ENCODE measurements at regions not wholly inside any gene's neighbourhood (a gene's known extent, or its start where the extent isn't known, plus 50 kb on each side); places are given as distances from the start of the nearest gene placed in this dataset.

GRCh38 chr1:88075813-88076212 lies 608.3 kb upstream of the PKN2 start:
- TF ChIP-seq POLR2AphosphoS5 (IDR thresholded peaks at IDR 0.05; ENCODE audit: low read depth, low read length), result no peak
- TF ChIP-seq CTCF (IDR thresholded peaks at IDR 0.05), result no peak
- TF ChIP-seq TCF7L2 (IDR thresholded peaks at IDR 0.05; ENCODE audit: low read depth, low read length), result no peak
- TF ChIP-seq SIN3A (IDR thresholded peaks at IDR 0.05; ENCODE audit: borderline replicate concordance, insufficient read depth, low read depth, low read length), result no peak
- no peak for TF ChIP-seq REST (IDR thresholded peaks at IDR 0.05; ENCODE audit: insufficient read depth in 1 of 2, low read depth in 2 of 2, low read length in 1 of 2)

Measured in Panc1 (cell line).